HepG2 (cell line): ENCODE measurements at regions not wholly inside any gene's neighbourhood (a gene's known extent, or its start where the extent isn't known, plus 50 kb on each side); places are given as distances from the start of the nearest gene placed in this dataset.

ENCODE experiments used
- ATF7 ChIP-seq, 2 experiments: fragments of 450-650 bp in 1 of 2; sonication (generic) in 1 of 2; formaldehyde crosslinking in 1 of 2; IDR thresholded peaks; 2 replicates each; pipeline versions ENCODE4 v1.4.0 to v1.6.1; 2016 to 2020; ENCODE audit warnings: antibody characterized with exemption in 1 of 2, mild to moderate bottlenecking in 1 of 2, missing genetic modification reagents in 1 of 2
- CREB1 ChIP-seq, 2 experiments: fragments of 450-650 bp in 1 of 2; IDR thresholded peaks; 2 replicates each; pipeline ENCODE4 v1.6.1; 2016 to 2017; ENCODE audit warnings: control low read depth in 1 of 2, mild to moderate bottlenecking in 1 of 2, missing compliant biosample characterization in 1 of 2, missing genetic modification characterization in 1 of 2
- HES4 ChIP-seq: sonication (generic); formaldehyde crosslinking; IDR thresholded peaks from 2 replicates; pipeline ENCODE4 v1.9.0; 2021; ENCODE audit warnings: mild to moderate bottlenecking, missing genetic modification reagents, borderline replicate concordance
- HNRNPLL ChIP-seq: fragments of 200-400 bp; formaldehyde crosslinking; IDR thresholded peaks from 2 replicates; pipeline ENCODE4 v1.6.1; 2017; ENCODE audit warnings: mild to moderate bottlenecking, low read depth, low read length; ENCODE audit not compliant: poor library complexity, severe bottlenecking
- KDM2A ChIP-seq: sonication (generic); formaldehyde crosslinking; IDR thresholded peaks from 2 replicates; pipeline ENCODE4 v1.4.0; 2020; ENCODE audit warnings: low read depth, missing genetic modification reagents, borderline replicate concordance
- MAF1 ChIP-seq: sonication (generic); formaldehyde crosslinking; IDR thresholded peaks from 2 replicates; pipeline ENCODE4 v1.5.0; 2020; ENCODE audit warnings: missing genetic modification reagents, borderline replicate concordance
- TBL1XR1 ChIP-seq: fragments of 150-350 bp; IDR thresholded peaks from 2 replicates; pipeline ENCODE4 v1.6.1; 2014; ENCODE audit warnings: borderline replicate concordance, low read length; ENCODE audit not compliant: partially characterized antibody
- TF ChIP-seq, protein P1 (sequence below): sonication (generic); formaldehyde crosslinking; IDR thresholded peaks from 2 replicates; pipeline ENCODE4 v1.4.0; 2020; ENCODE audit warnings: missing genetic modification reagents, mild to moderate bottlenecking, borderline replicate concordance
- TF ChIP-seq, protein P2 (sequence below): sonication (generic); formaldehyde crosslinking; IDR thresholded peaks from 2 replicates; pipeline ENCODE4 v1.5.1; 2020; ENCODE audit warnings: missing genetic modification reagents, mild to moderate bottlenecking, borderline replicate concordance
- TF ChIP-seq, protein P3 (sequence below), 2 experiments: sonication (generic) in 1 of 2; formaldehyde crosslinking in 1 of 2; IDR thresholded peaks; 2 replicates each; pipeline versions ENCODE4 v1.4.0 to v1.6.1; 2016 to 2020; ENCODE audit warnings: borderline replicate concordance in 1 of 2, low read depth in 1 of 2, mild to moderate bottlenecking in 1 of 2, missing genetic modification reagents in 1 of 2
- TF ChIP-seq, protein P4 (sequence below): sonication (generic); formaldehyde crosslinking; IDR thresholded peaks from 2 replicates; pipeline ENCODE4 v1.5.1; 2020; ENCODE audit warnings: missing genetic modification reagents, mild to moderate bottlenecking, borderline replicate concordance
- TF ChIP-seq, protein P5 (sequence below): sonication (generic); formaldehyde crosslinking; IDR thresholded peaks from 2 replicates; pipeline ENCODE4 v1.9.0; 2021; ENCODE audit warnings: missing genetic modification reagents, borderline replicate concordance

DNA sequence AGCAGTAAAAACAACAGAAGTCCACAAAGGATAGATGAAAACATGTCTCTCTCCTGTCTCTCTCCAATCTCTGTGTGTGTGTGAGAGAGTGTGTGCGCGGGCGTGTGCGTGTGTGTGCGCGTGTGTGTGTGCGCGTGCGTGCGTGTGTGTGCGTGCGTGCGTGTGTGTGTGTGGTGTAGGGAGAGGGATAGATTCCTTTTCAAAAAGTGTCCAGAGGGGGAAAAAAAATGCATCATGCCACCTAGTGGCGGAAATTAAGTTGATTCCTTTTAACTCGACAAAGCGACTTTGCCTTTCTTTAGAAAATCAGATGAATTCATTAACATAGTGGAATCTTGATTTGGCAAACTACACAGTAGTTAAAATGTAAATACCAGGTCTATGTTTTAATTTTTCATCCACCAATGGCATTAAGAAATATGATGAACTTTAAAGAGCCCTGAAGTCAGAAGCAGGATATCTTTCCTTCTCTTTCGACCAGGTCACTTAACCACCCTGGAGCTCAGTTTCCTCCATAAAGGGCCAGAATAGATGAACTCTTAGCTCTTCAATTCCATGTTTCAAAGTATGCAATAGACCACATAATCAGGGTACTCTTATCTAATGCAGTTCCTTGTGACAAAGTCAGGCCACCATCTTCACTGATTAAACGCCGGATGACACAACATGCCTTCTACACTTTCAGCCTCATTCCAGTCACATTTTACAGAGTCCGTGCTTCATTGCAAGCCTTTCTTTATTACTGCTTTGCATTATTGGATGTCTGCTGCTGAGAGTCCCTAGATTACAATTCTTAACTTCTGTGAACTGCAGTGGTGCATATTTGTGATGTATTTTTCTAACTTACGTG, 162.8 kb downstream of the FBXO8 start (continued):
- TF ChIP-seq, protein P1, sequence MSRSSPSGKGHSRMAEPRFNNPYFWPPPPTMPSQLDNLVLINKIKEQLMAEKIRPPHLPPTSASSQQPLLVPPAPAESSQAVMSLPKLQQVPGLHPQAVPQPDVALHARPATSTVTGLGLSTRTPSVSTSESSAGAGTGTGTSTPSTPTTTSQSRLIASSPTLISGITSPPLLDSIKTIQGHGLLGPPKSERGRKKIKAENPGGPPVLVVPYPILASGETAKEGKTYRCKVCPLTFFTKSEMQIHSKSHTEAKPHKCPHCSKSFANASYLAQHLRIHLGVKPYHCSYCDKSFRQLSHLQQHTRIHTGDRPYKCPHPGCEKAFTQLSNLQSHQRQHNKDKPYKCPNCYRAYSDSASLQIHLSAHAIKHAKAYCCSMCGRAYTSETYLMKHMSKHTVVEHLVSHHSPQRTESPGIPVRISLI (CRISPR knock-in tag) = peak; percentile 46; the same call in 1 of the 2 replicates
- TF ChIP-seq, protein P2, sequence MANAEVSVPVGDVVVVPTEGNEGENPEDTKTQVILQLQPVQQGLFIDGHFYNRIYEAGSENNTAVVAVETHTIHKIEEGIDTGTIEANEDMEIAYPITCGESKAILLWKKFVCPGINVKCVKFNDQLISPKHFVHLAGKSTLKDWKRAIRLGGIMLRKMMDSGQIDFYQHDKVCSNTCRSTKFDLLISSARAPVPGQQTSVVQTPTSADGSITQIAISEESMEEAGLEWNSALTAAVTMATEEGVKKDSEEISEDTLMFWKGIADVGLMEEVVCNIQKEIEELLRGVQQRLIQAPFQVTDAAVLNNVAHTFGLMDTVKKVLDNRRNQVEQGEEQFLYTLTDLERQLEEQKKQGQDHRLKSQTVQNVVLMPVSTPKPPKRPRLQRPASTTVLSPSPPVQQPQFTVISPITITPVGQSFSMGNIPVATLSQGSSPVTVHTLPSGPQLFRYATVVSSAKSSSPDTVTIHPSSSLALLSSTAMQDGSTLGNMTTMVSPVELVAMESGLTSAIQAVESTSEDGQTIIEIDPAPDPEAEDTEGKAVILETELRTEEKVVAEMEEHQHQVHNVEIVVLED = peak; percentile 94
- no peak for TF ChIP-seq HES4
- no peak for TF ChIP-seq MAF1 (CRISPR knock-in tag)
- TF ChIP-seq ATF7 (IDR thresholded peaks at IDR 0.05) = no peak
- TF ChIP-seq ATF7 (CRISPR knock-in tag; IDR thresholded peaks at IDR 0.05) = no peak
- TF ChIP-seq, protein P3, sequence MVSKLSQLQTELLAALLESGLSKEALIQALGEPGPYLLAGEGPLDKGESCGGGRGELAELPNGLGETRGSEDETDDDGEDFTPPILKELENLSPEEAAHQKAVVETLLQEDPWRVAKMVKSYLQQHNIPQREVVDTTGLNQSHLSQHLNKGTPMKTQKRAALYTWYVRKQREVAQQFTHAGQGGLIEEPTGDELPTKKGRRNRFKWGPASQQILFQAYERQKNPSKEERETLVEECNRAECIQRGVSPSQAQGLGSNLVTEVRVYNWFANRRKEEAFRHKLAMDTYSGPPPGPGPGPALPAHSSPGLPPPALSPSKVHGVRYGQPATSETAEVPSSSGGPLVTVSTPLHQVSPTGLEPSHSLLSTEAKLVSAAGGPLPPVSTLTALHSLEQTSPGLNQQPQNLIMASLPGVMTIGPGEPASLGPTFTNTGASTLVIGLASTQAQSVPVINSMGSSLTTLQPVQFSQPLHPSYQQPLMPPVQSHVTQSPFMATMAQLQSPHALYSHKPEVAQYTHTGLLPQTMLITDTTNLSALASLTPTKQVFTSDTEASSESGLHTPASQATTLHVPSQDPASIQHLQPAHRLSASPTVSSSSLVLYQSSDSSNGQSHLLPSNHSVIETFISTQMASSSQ (IDR thresholded peaks at IDR 0.05; ENCODE audit: low read depth) = no peak
- TF ChIP-seq, protein P3 (CRISPR knock-in tag; IDR thresholded peaks at IDR 0.05; ENCODE audit: borderline replicate concordance) = no peak
- no peak for TF ChIP-seq TBL1XR1
- no peak for TF ChIP-seq KDM2A (CRISPR knock-in tag)
- peak; percentile 32 for TF ChIP-seq HNRNPLL
- TF ChIP-seq, protein P4, sequence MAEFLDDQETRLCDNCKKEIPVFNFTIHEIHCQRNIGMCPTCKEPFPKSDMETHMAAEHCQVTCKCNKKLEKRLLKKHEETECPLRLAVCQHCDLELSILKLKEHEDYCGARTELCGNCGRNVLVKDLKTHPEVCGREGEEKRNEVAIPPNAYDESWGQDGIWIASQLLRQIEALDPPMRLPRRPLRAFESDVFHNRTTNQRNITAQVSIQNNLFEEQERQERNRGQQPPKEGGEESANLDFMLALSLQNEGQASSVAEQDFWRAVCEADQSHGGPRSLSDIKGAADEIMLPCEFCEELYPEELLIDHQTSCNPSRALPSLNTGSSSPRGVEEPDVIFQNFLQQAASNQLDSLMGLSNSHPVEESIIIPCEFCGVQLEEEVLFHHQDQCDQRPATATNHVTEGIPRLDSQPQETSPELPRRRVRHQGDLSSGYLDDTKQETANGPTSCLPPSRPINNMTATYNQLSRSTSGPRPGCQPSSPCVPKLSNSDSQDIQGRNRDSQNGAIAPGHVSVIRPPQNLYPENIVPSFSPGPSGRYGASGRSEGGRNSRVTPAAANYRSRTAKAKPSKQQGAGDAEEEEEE (CRISPR knock-in tag) = no peak
- TF ChIP-seq, protein P5, sequence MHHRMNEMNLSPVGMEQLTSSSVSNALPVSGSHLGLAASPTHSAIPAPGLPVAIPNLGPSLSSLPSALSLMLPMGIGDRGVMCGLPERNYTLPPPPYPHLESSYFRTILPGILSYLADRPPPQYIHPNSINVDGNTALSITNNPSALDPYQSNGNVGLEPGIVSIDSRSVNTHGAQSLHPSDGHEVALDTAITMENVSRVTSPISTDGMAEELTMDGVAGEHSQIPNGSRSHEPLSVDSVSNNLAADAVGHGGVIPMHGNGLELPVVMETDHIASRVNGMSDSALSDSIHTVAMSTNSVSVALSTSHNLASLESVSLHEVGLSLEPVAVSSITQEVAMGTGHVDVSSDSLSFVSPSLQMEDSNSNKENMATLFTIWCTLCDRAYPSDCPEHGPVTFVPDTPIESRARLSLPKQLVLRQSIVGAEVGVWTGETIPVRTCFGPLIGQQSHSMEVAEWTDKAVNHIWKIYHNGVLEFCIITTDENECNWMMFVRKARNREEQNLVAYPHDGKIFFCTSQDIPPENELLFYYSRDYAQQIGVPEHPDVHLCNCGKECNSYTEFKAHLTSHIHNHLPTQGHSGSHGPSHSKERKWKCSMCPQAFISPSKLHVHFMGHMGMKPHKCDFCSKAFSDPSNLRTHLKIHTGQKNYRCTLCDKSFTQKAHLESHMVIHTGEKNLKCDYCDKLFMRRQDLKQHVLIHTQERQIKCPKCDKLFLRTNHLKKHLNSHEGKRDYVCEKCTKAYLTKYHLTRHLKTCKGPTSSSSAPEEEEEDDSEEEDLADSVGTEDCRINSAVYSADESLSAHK (CRISPR knock-in tag) = no peak
- no peak for TF ChIP-seq CREB1 (IDR thresholded peaks at IDR 0.05)
- TF ChIP-seq CREB1 (CRISPR knock-in tag; IDR thresholded peaks at IDR 0.05) = peak; percentile 20; the same call in 1 of the 2 replicates
